ENCODE measurements at regions not wholly inside any gene's neighbourhood (a gene's known extent, or its start where the extent isn't known, plus 50 kb on each side); places are given as distances from the start of the nearest gene placed in this dataset.

DNA sequence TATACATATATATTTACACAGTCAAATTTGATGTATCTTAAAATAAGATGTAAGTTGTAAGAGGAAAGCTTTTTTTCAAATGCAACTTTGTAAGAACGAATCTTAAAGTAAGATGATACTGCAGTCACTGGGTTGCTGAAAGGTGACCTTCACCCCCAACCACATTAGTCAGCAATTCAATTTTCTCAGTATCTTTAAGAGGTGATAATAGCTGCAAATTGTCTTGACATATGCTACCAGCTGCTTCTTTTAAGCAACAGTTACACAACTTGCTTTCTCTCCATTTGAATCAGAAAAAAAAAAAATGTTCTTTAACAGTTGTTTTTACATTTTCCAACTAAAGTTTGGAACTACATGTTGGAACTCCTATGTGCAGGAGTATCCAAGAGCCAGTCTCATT, 246.6 kb upstream of the CCNG1 start:
- TF ChIP-seq, protein P1, sequence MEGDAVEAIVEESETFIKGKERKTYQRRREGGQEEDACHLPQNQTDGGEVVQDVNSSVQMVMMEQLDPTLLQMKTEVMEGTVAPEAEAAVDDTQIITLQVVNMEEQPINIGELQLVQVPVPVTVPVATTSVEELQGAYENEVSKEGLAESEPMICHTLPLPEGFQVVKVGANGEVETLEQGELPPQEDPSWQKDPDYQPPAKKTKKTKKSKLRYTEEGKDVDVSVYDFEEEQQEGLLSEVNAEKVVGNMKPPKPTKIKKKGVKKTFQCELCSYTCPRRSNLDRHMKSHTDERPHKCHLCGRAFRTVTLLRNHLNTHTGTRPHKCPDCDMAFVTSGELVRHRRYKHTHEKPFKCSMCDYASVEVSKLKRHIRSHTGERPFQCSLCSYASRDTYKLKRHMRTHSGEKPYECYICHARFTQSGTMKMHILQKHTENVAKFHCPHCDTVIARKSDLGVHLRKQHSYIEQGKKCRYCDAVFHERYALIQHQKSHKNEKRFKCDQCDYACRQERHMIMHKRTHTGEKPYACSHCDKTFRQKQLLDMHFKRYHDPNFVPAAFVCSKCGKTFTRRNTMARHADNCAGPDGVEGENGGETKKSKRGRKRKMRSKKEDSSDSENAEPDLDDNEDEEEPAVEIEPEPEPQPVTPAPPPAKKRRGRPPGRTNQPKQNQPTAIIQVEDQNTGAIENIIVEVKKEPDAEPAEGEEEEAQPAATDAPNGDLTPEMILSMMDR (IDR thresholded peaks at IDR 0.05; ENCODE audit: poor library complexity) = no peak
- TF ChIP-seq EZH2 (IDR thresholded peaks at IDR 0.05; ENCODE audit: borderline replicate concordance) = no peak
- TF ChIP-seq EZH2phosphoT487 (IDR thresholded peaks at IDR 0.05; ENCODE audit: low read depth, severe bottlenecking, unreplicated experiment) = no peak
